SKM-1 treated with dmso at 0.1 percent for 144 hours (cell line): ENCODE measurements at regions not wholly inside any gene's neighbourhood (a gene's known extent, or its start where the extent isn't known, plus 50 kb on each side); places are given as distances from the start of the nearest gene placed in this dataset.
"Not testable (repeated sequence)": the region's sequence is repeated elsewhere in the genome, so short reads cannot be mapped to it uniquely, and the experiment has no call there.

Experiments
- DNase-seq: peaks from one replicate; lab custom pipeline; 2025; ENCODE audit not compliant: unreplicated experiment; lab: John Stamatoyannopoulos, UW

DNA sequence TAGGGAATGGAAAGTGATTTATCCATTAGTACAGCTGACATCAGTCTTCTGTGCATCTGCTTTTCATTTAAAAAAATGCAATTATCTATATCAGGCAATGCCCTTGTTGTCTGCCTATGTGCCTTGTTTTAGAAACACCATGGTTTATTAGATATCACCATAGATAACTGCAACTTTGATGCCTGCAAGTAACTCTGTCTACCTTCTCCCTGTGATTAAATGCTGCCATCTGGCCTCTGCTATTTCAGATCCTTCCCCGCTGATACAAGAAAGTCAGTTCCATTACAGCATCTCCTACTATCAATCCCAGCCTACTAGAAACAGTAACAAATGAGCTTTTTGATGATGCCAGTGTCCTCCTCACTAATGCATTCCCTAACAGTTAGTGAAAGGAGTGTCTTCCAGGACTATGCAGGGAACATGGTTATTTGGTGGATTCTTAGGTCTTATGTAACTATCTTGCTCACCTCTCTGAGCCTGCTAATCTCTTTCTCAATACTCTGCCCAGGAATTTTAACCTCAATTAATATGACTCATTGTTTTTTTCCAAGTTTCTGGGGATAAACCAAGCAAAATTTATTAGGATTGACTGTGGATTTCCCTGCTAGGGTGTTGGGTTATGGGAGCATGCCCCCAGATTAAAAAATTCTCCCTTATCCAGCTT, 444.9 kb downstream of the RAPGEF2 start:
- no peak for DNase-seq

DNA sequence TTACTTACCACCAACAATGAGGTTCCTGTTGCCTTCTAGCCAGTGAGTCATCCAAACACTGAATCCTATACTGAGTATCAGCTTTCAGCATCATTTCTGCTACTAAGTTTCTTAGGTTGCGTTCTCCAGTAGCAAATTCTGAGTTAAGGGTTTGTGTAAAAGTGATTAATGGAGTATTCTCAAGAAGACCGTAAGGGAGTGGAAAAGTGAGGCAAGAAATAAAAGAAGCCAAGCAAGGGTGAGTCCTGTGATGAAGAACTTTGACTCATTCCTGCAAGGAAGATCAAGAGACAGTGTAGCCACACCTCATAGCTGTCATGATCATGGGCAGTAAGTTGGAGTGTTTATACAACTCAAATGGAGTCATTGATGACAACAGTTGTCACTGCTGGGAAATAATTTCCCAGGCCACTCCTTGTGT, 446.2 kb downstream of the RAPGEF2 start:
- no peak for DNase-seq

DNA sequence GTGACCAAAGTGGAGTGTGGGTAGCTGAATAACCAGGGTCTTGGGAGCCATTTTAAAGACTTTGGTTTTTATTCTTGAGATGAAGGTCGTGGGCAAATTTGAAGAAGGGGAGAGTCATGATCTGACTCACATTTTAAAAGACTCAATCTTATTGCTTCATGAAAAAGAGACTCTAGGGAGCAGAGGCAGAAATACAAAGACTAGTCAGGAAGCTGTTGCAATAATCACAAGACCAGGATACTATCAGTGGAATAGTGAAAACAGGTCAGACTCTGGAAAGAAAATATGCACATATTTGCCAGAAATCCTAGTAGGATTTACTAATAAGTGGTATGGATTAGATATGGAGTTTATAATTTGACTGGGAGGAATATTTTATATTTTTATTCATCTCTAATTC, 448.4 kb downstream of the RAPGEF2 start:
- no peak for DNase-seq

DNA sequence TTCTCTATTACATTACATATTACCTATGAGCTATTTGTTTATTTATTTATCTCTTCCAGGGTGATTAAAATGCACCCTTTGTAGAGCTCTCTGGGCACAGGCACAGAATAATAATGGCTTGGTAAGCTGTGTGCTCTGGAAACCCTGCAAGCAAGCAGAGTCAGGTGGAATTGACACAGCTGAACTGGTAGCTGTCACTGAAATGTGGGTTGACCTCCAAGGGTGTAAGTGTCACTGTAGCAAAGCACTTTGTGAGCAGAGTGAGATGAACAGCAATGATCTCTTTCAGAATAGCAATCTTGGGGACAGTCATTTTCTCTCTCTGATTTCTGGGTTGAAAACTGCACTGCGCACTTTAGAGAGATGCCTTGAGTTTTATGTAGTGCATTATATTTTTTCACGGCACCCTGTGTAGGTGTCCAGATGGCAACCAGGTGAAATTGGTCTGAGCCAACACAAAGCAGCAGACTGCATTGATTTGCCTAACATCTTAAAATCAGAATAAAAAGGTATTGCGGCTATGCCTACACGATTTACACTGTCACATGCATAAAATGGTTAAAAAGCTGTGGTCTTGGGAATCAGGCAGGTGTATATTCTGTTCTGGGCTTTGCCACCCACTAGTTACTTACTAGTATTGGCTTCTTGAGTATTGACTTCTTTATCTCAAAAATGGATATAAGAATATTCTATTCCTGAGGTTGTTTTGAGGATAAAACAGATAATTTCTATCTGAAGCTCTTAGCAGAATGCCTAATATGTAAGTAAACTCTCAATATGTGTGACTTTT, 450.3 kb downstream of the RAPGEF2 start:
- DNase-seq: no peak

DNA sequence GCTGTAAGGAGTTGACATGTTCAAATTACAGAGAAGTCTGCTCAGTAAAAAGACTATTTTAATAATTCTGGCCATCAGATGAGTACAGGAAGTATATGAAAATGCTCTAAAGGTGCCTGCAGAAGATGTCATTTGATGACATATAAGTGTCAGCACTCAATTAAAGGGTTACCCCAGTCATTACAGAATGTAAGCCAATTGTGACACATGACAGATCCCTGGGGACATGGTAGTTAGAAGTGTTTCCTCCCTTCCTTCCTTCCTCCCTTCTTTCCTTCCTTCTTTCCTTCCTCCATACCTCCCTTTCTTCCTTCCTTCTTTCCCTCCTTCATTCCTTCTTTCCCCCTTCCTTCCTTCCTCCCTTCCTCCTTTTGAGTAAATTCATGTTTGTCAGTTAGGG, 453.0 kb downstream of the RAPGEF2 start:
- DNase-seq: no peak

DNA sequence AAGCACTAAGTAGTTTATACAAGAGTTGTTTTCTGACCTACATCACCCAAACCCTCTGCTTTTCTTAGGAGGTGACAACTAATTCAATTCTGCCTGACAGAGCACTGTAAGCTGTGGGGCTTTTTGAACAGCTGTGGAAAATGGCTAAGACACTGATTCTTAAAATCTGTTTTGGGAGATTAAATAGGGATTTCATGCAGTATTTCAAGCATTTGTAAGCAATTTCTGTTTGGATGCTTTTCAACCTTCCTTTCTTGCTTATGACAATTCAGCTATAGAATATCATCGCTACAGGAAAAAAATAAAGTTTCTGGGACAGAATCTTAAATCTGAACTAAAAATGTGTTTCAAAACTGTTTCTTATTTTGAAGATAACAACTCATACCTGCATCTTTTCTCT, 459.5 kb downstream of the RAPGEF2 start:
- DNase-seq: no peak

DNA sequence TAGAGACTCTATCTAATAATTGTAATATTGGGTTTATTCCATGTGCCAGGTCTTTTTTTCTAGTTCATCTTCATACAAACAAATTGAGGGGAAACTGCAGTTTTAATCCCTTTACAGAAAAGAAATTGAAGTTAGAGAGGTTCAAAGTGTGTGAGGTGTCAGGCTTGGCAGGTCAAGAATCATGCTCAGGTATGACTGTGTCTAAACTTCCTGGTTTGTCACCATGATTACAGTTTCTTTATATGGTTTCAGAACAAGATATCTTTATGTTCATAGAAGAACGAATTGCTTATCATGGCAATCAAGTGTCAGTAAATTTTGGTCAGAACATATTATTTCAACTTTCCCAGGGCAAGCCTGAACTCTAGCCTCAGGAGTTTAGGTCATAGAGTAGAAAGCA, 460.4 kb downstream of the RAPGEF2 start:
- DNase-seq: no peak

DNA sequence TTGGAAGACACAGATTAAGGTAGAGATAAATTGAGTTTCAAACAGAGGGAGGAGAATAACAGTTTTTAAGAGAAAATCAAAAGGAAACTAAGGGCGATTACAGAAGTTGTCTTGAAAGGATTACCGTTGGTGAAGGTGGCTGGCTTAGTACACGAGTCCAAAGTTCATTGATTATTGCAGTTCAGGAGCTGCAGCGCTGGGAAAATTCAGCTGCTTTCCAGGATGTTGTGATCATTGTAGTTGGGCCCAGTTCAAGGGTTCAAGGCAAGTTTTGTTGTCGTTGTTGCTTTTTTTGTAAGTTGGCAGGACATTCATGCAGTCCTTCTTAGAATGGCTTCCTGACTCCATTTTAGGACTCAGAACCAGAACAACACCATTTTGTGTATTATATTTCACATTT, 461.7 kb downstream of the RAPGEF2 start:
- no peak for DNase-seq

DNA sequence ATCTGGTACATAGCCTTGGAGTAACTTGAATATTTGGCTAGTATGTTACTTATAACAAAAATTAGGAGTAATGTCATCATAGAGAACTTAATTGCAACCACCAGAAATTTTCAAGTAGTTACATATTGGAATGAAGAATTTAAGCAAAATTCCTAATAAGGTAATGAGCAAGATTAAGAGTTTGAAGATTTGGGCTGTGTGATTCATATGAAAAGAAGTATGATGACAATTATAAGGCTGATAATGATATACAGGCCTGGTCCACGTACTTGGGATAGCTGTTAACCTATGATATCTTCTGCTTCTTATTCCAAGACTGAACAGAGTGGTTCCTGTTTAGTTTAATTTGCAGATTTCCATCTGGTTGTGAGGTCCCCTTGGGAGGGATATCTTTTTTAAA, 463.9 kb downstream of the RAPGEF2 start:
- no peak for DNase-seq

DNA sequence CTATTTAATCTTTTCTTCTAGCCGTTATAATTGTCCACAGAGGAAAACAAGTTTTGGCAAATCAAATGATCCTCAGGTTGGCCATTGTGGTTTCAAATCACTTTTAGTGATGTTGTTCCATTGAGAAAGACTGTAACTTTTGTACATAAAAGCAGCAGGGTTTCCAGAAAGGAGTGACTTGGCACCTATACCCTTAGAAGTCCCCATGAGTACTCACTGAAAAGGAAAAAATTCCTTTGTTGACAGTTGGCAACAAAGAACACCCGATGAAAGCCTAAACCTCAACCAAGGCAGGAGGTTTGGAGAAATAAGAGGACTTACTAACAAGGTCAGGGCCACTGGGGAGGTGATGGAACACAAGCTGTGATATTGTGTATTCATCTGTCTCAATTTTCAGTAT, 474.4 kb downstream of the RAPGEF2 start:
- DNase-seq: no peak

DNA sequence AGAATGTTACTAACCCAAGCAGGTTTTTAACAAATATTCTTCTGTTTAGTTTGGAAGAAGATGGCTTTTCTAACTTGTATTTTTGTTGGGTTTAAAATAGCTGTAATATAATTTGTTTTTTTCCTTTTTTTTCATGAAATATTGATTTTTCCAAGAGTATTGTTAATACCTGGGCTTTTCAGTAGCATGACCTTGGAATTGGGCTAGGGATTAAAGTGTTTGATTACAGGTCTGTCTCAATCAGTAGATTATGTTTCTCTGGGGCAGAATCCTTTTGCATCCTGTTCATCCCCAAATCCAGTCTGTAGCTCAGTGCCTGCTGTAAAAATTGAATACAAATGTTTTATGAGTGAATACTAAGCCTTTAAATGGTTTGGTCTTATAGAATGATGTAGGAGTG, 479.8 kb downstream of the RAPGEF2 start:
- DNase-seq: no peak

DNA sequence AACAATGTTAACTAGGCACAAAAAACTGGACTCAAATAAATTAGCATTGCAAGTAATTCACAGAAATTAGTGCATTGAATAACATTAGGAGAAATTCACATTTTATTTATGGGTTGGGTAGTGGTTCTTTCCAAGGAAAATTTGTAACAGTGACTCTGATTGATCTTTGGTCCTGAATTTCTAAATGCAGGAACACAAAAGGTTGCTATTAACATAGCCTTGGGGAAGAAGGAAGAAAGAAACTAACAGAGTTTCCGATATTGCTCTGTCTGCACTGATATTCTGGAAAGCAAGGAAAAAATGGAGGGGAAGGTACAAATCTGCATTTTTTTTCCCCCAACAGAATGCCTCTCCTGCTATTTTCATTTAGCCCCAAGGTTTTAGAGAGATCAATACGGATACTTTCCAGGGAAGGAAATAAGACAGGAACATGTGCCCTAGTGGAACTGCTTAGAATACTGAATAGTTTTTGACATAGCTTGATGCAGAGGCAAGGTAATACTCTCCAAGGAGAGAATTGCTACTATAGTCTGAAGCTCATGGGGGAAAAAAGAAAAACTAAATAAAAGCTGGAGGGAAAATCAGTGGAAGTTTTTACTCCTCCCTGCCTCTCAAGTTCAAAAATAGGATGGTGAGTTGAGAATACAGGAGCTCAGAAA, 490.1 kb downstream of the RAPGEF2 start:
- no peak for DNase-seq

DNA sequence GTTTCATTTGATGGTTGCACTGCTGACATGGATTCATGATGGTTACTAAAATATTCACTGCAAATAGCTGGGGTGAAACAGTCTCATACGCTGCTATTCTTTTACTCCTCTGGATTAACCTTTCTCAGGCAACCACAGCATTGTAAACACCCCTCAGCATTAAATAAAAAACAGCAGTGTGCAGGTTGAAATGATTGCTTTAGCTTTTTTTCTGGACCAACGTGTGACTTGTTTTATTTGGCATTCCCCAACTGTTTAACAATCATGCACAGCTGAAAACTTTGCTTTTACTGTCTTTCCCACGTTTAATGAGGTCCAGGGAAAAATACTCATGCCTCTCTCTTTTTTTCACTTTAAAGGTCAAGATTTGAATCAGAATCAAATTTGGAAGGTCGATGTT, 490.8 kb downstream of the RAPGEF2 start:
- DNase-seq: no peak

DNA sequence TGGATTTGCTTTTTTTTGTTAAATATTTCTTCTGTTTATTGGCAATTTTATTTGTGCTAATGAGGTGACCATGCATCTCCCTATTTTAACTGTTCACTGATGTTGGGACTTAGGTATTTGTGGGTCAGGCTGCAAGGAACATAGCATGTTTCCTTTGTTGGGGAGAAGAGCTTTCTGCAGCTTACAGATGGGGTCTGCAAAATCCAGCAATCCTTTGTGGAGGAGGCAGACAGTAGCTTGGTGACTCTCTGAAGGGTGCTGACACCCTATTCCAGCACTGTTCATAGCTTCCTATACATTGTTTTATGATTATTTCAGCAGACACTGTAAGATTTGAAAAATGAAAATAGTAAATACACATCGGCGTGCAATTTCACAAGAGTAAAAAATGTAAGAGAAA, 491.7 kb downstream of the RAPGEF2 start:
- DNase-seq: no peak

DNA sequence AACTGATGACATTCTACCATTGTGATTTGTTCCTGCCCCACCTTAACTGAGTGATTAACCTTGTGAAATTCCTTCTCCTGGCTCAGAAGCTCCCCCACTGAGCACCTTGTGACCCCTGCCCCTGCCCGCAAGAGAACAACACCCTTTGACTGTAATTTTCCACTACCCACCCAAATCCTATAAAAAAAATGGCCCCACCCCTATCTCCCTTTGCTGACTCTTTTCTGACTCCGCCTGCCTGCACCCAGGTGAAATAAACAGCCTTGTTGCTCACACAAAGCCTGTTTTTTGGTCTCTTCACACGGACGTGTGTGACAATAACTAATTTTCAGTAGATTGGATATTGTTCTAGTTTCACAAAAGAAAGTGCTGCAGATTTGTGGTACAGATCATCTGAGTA, 492.2 kb downstream of the RAPGEF2 start:
- DNase-seq: not testable (repeated sequence)

DNA sequence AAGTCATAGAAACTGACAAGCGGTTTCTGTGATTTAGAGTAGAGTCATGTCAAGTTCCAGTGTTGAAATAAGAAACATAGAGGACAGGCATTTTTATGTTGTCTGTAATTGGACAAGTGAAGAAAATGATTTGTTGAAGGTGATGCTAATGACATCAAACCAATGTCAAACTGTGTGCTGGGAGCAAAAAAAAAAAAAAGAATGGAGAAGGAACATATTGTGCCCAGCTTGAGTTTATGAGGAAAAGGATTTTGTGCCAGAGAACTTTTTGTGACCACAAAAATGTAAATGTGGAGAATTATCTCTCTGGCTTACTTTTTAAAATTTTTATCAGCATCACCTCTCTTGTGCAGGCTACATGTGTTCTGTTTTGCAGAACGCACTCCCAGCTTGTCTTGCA, 495.7 kb downstream of the RAPGEF2 start:
- no peak for DNase-seq

DNA sequence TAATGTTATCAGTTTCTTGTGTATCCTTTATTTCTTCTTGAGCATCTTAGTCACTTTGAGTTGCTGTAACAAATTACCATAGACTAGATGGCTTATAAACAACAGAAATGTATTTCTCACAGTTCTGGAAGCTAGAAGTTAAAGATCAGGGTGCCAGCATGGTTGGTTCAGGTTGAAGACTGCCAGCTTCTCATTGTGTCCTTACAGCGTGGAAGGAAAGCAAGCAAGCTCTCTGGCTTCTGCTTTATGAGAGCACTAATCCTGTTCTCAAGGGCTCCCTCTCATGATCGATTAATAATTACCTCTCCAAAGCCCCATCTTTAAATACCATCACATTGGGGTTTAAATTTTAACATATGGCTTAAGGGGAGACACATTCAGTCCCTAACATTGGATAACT, 497.2 kb downstream of the RAPGEF2 start:
- DNase-seq: no peak

DNA sequence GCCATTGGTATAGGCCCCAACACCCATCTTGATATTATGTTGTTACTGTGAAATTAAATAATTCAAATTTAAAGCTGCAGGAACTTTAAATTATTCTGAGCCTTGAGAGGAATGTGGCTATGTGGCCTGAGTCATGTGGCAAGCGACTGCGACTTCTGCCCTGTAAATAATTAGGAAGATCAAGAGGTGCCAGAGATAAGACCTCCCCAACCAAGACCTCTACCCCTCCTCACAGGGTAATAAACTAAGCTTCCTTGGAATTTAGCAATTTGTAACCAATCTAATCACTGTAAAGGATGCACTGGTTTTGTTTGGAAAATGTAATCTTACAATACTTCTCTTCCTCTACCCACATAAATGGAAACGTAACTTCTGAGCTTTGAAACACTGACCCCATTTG, 501.9 kb downstream of the RAPGEF2 start:
- no peak for DNase-seq

DNA sequence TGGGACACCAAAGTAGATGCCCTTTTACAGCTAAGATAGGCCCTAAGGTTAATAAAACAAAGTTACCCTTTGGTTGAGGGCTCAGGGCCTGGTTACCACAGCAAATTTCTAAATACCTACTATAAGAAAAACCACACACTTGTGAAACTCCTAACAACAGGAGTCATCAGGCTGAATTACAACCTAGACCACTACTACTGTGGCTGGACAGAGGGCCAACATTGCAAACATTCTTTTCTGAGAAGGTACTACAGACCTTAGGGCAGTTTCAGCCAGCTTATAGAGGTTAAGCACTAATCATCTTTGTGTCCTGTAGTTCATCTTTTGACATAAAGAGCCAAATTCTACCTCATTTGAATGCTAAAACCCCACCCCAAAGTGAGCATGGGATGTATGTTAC, 504.0 kb downstream of the RAPGEF2 start:
- peak; percentile 13 for DNase-seq

DNA sequence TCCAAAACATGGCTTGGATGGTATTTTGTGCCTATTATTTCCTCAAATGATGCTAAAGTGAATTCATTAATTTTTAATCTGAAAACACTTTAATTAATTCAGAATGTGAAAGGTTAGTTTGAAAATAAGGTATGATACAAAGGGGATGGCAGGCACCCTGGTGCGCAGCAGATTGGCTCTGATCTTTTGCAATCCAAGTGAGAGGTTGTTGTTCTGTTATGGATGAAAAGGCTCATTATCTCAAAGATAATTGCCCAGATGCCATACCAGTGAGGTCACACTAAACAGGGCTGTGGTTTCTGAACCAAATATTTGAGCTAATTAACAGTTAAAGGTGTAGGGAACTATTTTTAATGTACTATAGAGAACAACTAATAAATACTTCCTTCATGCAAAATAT, 504.9 kb downstream of the RAPGEF2 start:
- no peak for DNase-seq

DNA sequence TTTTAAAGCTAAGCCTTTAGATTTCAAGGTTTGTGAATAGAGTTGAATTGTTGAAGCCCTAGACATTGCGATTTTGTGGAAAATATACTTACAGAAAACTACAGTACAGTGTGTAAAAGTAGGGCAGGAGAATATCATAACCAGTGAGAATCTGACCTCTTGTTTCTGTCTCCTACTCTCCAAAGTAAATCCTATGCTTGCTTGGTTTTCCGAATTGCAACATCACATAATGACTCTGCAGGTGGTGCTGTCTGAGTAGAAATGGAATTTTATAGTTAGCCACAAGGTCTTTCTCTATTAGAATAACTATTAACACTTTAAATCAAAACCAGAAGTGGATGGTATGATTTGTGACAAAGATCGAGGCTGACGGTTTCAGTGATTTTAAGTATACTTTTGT, 505.6 kb downstream of the RAPGEF2 start:
- DNase-seq: no peak

DNA sequence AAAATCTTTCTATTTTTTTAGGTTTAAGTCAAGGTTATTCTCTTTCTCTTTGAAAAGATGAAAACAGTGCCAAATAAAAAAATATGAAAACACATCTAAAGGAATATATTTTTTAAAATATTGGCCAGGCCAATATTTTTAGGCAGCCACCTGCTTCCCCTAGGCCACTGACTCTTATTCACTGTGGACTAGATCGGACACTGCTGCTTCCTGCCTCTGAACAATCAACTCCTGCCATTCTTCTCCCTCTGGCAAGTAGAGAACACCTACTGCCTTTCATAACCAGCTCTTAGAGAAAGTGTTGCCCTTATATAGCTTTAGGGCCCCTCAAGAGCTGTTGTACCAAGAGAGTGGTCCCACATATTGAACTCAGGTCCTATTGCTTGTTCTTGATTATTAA, 529.2 kb downstream of the RAPGEF2 start:
- DNase-seq: no peak
